IMR-90 (cell line): ENCODE measurements at regions not wholly inside any gene's neighbourhood (a gene's known extent, or its start where the extent isn't known, plus 50 kb on each side); places are given as distances from the start of the nearest gene placed in this dataset.

Source experiments
- ATAC-seq: fragments of 200-7000 bp; cut with Tn5 transposase; 2 replicates; pipeline ENCODE4 v1.9.1; 2020; ENCODE audit warnings: low read depth, mild to moderate bottlenecking, moderate library complexity
- BruUV-seq: library from RNA; stranded (reverse); fragments of 400-500 nt; replicated peaks from 2 replicates; lab custom pipeline; 2021; lab: Mats Ljungman, UMichigan
- CTCF ChIA-PET: fragments of 300-600 bp; formaldehyde crosslinking; extraction: SDS; loops from one replicate; lab custom pipeline; 2021; ENCODE audit warnings: antibody characterized with exemption; lab: Yijun Ruan, JAX
- POLR2A ChIA-PET: fragments of 300-600 bp; sonication (Branson Sonifier 250); formaldehyde crosslinking; loops from one replicate; lab custom pipeline; 2022; ENCODE audit warnings: antibody characterized with exemption; ENCODE audit not compliant: unreplicated experiment; lab: Charles Lee
- DNase-seq: peaks from one replicate; pipeline ENCODE4 v3.0.0; 2013
- H2AFZ ChIP-seq: replicated peaks from 2 replicates; pipeline ENCODE3; 2013; ENCODE audit warnings: low read length, mild to moderate bottlenecking; ENCODE audit not compliant: poor library complexity
- H2AK5ac ChIP-seq: 2 replicates; pipeline ENCODE4 v1.6.1; 2013; ENCODE audit warnings: low read depth, low read length, inconsistent platforms
- H2AK9ac ChIP-seq: replicated peaks from 2 replicates; pipeline ENCODE3; 2013; ENCODE audit warnings: mild to moderate bottlenecking, low read depth, low read length, moderate library complexity; ENCODE audit not compliant: poor library complexity
- H2BK120ac ChIP-seq: 2 replicates; pipeline ENCODE4 v1.6.1; 2013; ENCODE audit warnings: low read depth, low read length, inconsistent platforms
- H2BK15ac ChIP-seq: 3 replicates; pipeline ENCODE4 v1.6.1; 2013; ENCODE audit warnings: low read depth, low read length, inconsistent platforms
- H2BK20ac ChIP-seq: 2 replicates; pipeline ENCODE4 v1.6.1; 2013; ENCODE audit warnings: low read depth, mild to moderate bottlenecking, inconsistent platforms, low read length, moderate library complexity
- H2BK5ac ChIP-seq: 2 replicates; pipeline ENCODE4 v1.6.1; 2013; ENCODE audit warnings: mild to moderate bottlenecking, low read depth, low read length, inconsistent platforms; ENCODE audit not compliant: poor library complexity, severe bottlenecking
- H3K14ac ChIP-seq: replicated peaks from 2 replicates; pipeline ENCODE4 v1.6.1; 2013; ENCODE audit warnings: low read depth, low read length, inconsistent platforms
- H3K18ac ChIP-seq: 2 replicates; pipeline ENCODE4 v1.6.1; 2013; ENCODE audit warnings: low read depth, low read length, control low read depth
- H3K23ac ChIP-seq: 2 replicates; pipeline ENCODE4 v1.6.1; 2013; ENCODE audit warnings: low read depth, low read length, inconsistent platforms
- H3K27ac ChIP-seq: 2 replicates; pipeline ENCODE4 v1.5.1; 2013; ENCODE audit warnings: mild to moderate bottlenecking, control low read depth, low read length; ENCODE audit not compliant: insufficient read depth
- H3K27me3 ChIP-seq: 2 replicates; pipeline ENCODE4 v1.6.1; 2013; ENCODE audit warnings: low read length; ENCODE audit not compliant: control insufficient read depth, insufficient read depth
- H3K36me3 ChIP-seq: 2 replicates; pipeline ENCODE4 v1.6.1; 2013; ENCODE audit warnings: low read length, mixed read lengths; ENCODE audit not compliant: control insufficient read depth, insufficient read depth
- H3K4ac ChIP-seq: 2 replicates; pipeline ENCODE4 v1.6.1; 2013; ENCODE audit warnings: low read depth, low read length, inconsistent platforms
- H3K4me1 ChIP-seq: 2 replicates; pipeline ENCODE4 v1.6.1; 2013; ENCODE audit warnings: low read length, mixed read lengths; ENCODE audit not compliant: control insufficient read depth, insufficient read depth
- H3K4me2 ChIP-seq: 2 replicates; pipeline ENCODE4 v1.6.1; 2013; ENCODE audit warnings: low read depth, mild to moderate bottlenecking, control low read depth, low read length, moderate library complexity
- H3K4me3 ChIP-seq: 2 replicates; pipeline ENCODE4 v1.5.1; 2013; ENCODE audit warnings: low read depth, mild to moderate bottlenecking, control low read depth, low read length, moderate library complexity; ENCODE audit not compliant: insufficient read depth
- H3K56ac ChIP-seq: 2 replicates; pipeline ENCODE4 v1.6.1; 2013; ENCODE audit warnings: low read length, inconsistent platforms; ENCODE audit not compliant: insufficient read depth; ENCODE audit errors: extremely low read depth
- H3K79me1 ChIP-seq, 2 experiments: 2 replicates each; pipeline ENCODE4 v1.6.1; 2013; ENCODE audit warnings: low read length in 2 of 2, inconsistent platforms in 1 of 2, low read depth in 1 of 2
- H3K9ac ChIP-seq: 2 replicates; pipeline ENCODE4 v1.6.1; 2013; ENCODE audit warnings: low read depth, low read length, control low read depth
- H3K9me1 ChIP-seq: 2 replicates; pipeline ENCODE4 v1.6.1; 2013; ENCODE audit warnings: low read length, inconsistent platforms; ENCODE audit not compliant: insufficient read depth
- H3K9me3 ChIP-seq: 2 replicates; pipeline ENCODE4 v1.6.1; 2013; ENCODE audit warnings: low read length; ENCODE audit not compliant: control insufficient read depth, insufficient read depth
- H4K20me1 ChIP-seq: 2 replicates; pipeline ENCODE4 v1.6.1; 2013; ENCODE audit warnings: low read length, inconsistent platforms; ENCODE audit not compliant: insufficient read depth
- H4K5ac ChIP-seq: 2 replicates; pipeline ENCODE4 v1.6.1; 2013; ENCODE audit warnings: mild to moderate bottlenecking, low read depth, low read length, control low read depth
- H4K8ac ChIP-seq, 2 experiments: 2 replicates each; pipeline ENCODE4 v1.6.1; 2013; ENCODE audit warnings: low read depth in 2 of 2, low read length in 2 of 2, control low read depth in 1 of 2, inconsistent platforms in 1 of 2
- H4K91ac ChIP-seq: 2 replicates; pipeline ENCODE4 v1.6.1; 2013; ENCODE audit warnings: low read depth, low read length, inconsistent platforms; ENCODE audit not compliant: insufficient read depth
- BHLHE40 ChIP-seq: fragments of 150-350 bp; IDR thresholded peaks from 2 replicates; pipeline ENCODE4 v1.6.1; 2016; ENCODE audit warnings: mild to moderate bottlenecking, low read depth, low read length
- CEBPB ChIP-seq: IDR thresholded peaks from 2 replicates; pipeline ENCODE4 v1.6.1; 2012; ENCODE audit warnings: low read depth, low read length, improper control_type of control experiment
- CHD1 ChIP-seq: IDR thresholded peaks from 2 replicates; pipeline ENCODE4 v1.6.1; 2012; ENCODE audit warnings: low read depth, low read length, improper control_type of control experiment
- ELK1 ChIP-seq: fragments of 150-350 bp; IDR thresholded peaks from 2 replicates; pipeline ENCODE4 v1.6.1; 2016; ENCODE audit warnings: low read depth, mild to moderate bottlenecking, low read length, moderate library complexity, borderline replicate concordance
- FOS ChIP-seq: fragments of 150-350 bp; IDR thresholded peaks from 2 replicates; pipeline ENCODE4 v1.6.1; 2016; ENCODE audit warnings: low read depth, low read length
- MAFK ChIP-seq: IDR thresholded peaks from 2 replicates; pipeline ENCODE4 v1.6.1; 2012; ENCODE audit warnings: low read depth, low read length, improper control_type of control experiment
- MAZ ChIP-seq: IDR thresholded peaks from 2 replicates; pipeline ENCODE4 v1.6.1; 2012; ENCODE audit warnings: low read depth, mild to moderate bottlenecking, low read length, improper control_type of control experiment, moderate library complexity, borderline replicate concordance
- MXI1 ChIP-seq: IDR thresholded peaks from 2 replicates; pipeline ENCODE4 v1.6.1; 2012; ENCODE audit warnings: low read depth, mild to moderate bottlenecking, low read length, moderate library complexity, borderline replicate concordance
- NFE2L2 ChIP-seq: fragments of 150-350 bp; IDR thresholded peaks from 2 replicates; pipeline ENCODE4 v1.6.1; 2016; ENCODE audit warnings: low read depth, mild to moderate bottlenecking, low read length
- POLR2A ChIP-seq: IDR thresholded peaks from 2 replicates; pipeline ENCODE4 v1.6.1; 2012; ENCODE audit warnings: mild to moderate bottlenecking, low read depth, low read length
- RAD21 ChIP-seq: IDR thresholded peaks from 2 replicates; pipeline ENCODE4 v1.6.1; 2012; ENCODE audit warnings: low read length, improper control_type of control experiment
- RCOR1 ChIP-seq: IDR thresholded peaks from 2 replicates; pipeline ENCODE4 v1.6.1; 2012; ENCODE audit warnings: mild to moderate bottlenecking, low read length, improper control_type of control experiment; ENCODE audit not compliant: insufficient replicate concordance
- RFX5 ChIP-seq: IDR thresholded peaks from 2 replicates; pipeline ENCODE4 v1.8.0; 2012; ENCODE audit warnings: low read depth, mild to moderate bottlenecking, low read length, moderate library complexity
- SMC3 ChIP-seq: fragments of 150-350 bp; IDR thresholded peaks from 2 replicates; pipeline ENCODE4 v1.6.1; 2016; ENCODE audit warnings: low read depth, mild to moderate bottlenecking, antibody characterized with exemption, low read length, moderate library complexity
- USF2 ChIP-seq: fragments of 150-350 bp; IDR thresholded peaks from 2 replicates; pipeline ENCODE4 v1.6.1; 2017; ENCODE audit warnings: mild to moderate bottlenecking, antibody characterized with exemption, low read length, low read depth
- WGBS, 2 experiments: methylation state at CpG; one replicate each; pipeline versions ENCODE4 v1.1.5 to v1.1.7; 2013; ENCODE audit warnings: missing lambda C conversion rate in 2 of 2; ENCODE audit not compliant: insufficient read length in 1 of 2; ENCODE audit errors: extremely low coverage in 2 of 2; 5-methylcytosine and 5-hydroxymethylcytosine counted together
- dilution Hi-C: fragments of 300-500 bp; cut with HindIII; formaldehyde crosslinking; loops from one replicate; pipeline ENCODE4 v1.14.3; 2018; ENCODE audit warnings: low sequenced_read_pairs; ENCODE audit not compliant: unreplicated experiment
- in situ Hi-C: fragments of 300-500 bp; cut with MboI; formaldehyde crosslinking; loops from 3 replicates; pipeline ENCODE4 v1.14.3; 2019; ENCODE audit warnings: low sequenced_read_pairs, inconsistent platforms, mixed read lengths
- intact Hi-C: fragments of 100-400 bp; cut with micrococcal nuclease; formaldehyde crosslinking; loops from 2 replicates; pipeline ENCODE4 v1.10.0; 2022
- TF ChIP-seq, protein P1 (sequence below): conservative IDR thresholded peaks from 2 replicates; pipeline ENCODE4 v1.5.1; 2012; ENCODE audit warnings: mild to moderate bottlenecking, low read depth, low read length, improper control_type of control experiment

- H4K91ac ChIP-seq = no peak overlapping the region
- H2BK20ac ChIP-seq = no peak overlapping the region
- H3K9ac ChIP-seq = no peak overlapping the region
- no peak overlapping the region for H3K27ac ChIP-seq
- WGBS, 2 experiments = no CpG with 5 or more reads among the region's 5 CpGs
- no peak overlapping the region for H2BK120ac ChIP-seq
- no peaks in the 10 kb centered on the region for H3K36me3 ChIP-seq
- ChIA-PET CTCF (no interaction called here), POLR2A (no interaction called here)
- no peak for DNase-seq
- H3K4me1 ChIP-seq = no peaks in the 10 kb centered on the region
- H4K8ac ChIP-seq = no peak overlapping the region
- TF ChIP-seq CHD1 (no peak), POLR2A (no peak), RAD21 (no peak), SMC3 (no peak), BHLHE40 (no peak), MAZ (no peak), NFE2L2 (no peak), CEBPB (no peak), USF2 (no peak), RFX5 (no peak), FOS (no peak), MAFK (no peak), RCOR1 (no peak), ELK1 (no peak), MXI1 (no peak)
- TF ChIP-seq, protein P1, sequence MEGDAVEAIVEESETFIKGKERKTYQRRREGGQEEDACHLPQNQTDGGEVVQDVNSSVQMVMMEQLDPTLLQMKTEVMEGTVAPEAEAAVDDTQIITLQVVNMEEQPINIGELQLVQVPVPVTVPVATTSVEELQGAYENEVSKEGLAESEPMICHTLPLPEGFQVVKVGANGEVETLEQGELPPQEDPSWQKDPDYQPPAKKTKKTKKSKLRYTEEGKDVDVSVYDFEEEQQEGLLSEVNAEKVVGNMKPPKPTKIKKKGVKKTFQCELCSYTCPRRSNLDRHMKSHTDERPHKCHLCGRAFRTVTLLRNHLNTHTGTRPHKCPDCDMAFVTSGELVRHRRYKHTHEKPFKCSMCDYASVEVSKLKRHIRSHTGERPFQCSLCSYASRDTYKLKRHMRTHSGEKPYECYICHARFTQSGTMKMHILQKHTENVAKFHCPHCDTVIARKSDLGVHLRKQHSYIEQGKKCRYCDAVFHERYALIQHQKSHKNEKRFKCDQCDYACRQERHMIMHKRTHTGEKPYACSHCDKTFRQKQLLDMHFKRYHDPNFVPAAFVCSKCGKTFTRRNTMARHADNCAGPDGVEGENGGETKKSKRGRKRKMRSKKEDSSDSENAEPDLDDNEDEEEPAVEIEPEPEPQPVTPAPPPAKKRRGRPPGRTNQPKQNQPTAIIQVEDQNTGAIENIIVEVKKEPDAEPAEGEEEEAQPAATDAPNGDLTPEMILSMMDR = no peak
- no peak overlapping the region for H3K18ac ChIP-seq
- H2BK5ac ChIP-seq = no peak overlapping the region
- no peak overlapping the region for H4K5ac ChIP-seq
- H3K9me1 ChIP-seq = no peaks in the 10 kb centered on the region
- no peak overlapping the region for H2AK9ac ChIP-seq
- no peaks in the 10 kb centered on the region for H3K27me3 ChIP-seq
- ATAC-seq = no peak
- H3K14ac ChIP-seq = no peak overlapping the region
- no peak overlapping the region for H3K4me2 ChIP-seq
- H3K56ac ChIP-seq = no peak overlapping the region
- H3K23ac ChIP-seq = no peak overlapping the region
- no peaks in the 10 kb centered on the region for H4K20me1 ChIP-seq
- no peak overlapping the region for H3K4ac ChIP-seq
- dilution Hi-C loops = no loop called here
- no peaks in the 10 kb centered on the region for H3K79me1 ChIP-seq
- no peak overlapping the region for H2BK15ac ChIP-seq
- BruUV-seq = no TSS peak
- H2AK5ac ChIP-seq = no peak overlapping the region
- intact Hi-C loops = no loop called here
- no peak overlapping the region for H2AFZ ChIP-seq
- no peak overlapping the region for H3K4me3 ChIP-seq
- H3K9me3 ChIP-seq = peaks cover 3% of the 10 kb centered on the region; the same call in 1 of the 2 replicates
- in situ Hi-C loops = no loop called here
These were observed 482.5 kb downstream of the BCL11A start for GRCh38 chr2:60070736-60071489.
